ENCODE measurements at regions not wholly inside any gene's neighbourhood (a gene's known extent, or its start where the extent isn't known, plus 50 kb on each side); places are given as distances from the start of the nearest gene placed in this dataset.

DNA sequence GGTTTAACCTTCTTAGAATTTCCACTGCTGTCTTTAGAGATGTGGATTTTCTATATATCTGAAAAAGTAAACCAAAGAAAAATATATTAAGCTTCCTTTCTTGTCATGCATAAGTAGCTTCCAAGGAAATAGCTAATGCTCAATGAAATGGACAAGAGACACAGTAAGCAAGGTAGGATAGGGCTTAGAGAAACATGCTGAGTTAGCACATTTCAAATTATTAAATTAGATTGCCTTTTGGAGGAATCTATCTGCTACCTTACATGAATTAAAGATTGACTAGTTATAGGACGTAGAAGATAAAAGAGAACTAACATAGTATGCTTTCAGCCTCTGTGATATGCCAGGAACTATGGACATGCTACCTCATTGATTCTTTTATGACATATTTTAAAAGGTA, 824.6 kb downstream of the TUSC7 start:
- in situ Hi-C loops (cut with MboI), result no loop called here
- FAIRE-seq (no peak), ATAC-seq (no peak), DNase-seq (ENCODE audit: extremely low read depth in 1 of 4, low spot score in 3 of 4) (no peak)
- H3K4me2 ChIP-seq (ENCODE audit: insufficient read depth, low read length), result no peak overlapping the region
- H3K36me3 ChIP-seq (ENCODE audit: control insufficient read depth, insufficient read depth, low read length), result no peaks in the 10 kb centered on the region
- no peak overlapping the region for H3K9ac ChIP-seq (ENCODE audit: insufficient read depth in 1 of 2, low read depth in 2 of 2, low read length in 2 of 2)
- H3K27ac ChIP-seq (ENCODE audit: extremely low read depth, low read depth, low read length), result no peak overlapping the region
- no peak overlapping the region for H3K4me3 ChIP-seq
- no peaks in the 10 kb centered on the region for H3K9me1 ChIP-seq (ENCODE audit: control insufficient read depth, insufficient read depth, low read length)
- 0% methylated on average over 1 of the region's 1 CpG for WGBS (ENCODE audit: insufficient coverage, low coverage, missing lambda C conversion rate)
- H2AFZ ChIP-seq (ENCODE audit: low read depth, low read length), result no peak overlapping the region
- BruUV-seq (replicated peaks), result no TSS peak
- intact Hi-C loops (cut with micrococcal nuclease), result no loop called here
- ChIA-PET CTCF (ENCODE audit: low intra/inter-chr PET ratio) (no interaction called here), POLR2A (no interaction called here)
- no peaks in the 10 kb centered on the region for H3K79me2 ChIP-seq (ENCODE audit: control insufficient read depth, insufficient read depth, low read length)
- no peaks in the 10 kb centered on the region for H4K20me1 ChIP-seq (replicated peaks; ENCODE audit: control insufficient read depth, insufficient read depth, low read length)
- no peaks in the 10 kb centered on the region for H3K27me3 ChIP-seq (ENCODE audit: control insufficient read depth in 2 of 2, insufficient read depth in 2 of 2, low read length in 2 of 2)
- no peaks in the 10 kb centered on the region for H3K4me1 ChIP-seq (replicated peaks in 1 of 2; ENCODE audit: control insufficient read depth in 2 of 2, insufficient read depth in 2 of 2, low read length in 2 of 2)
- no peaks in the 10 kb centered on the region for H3K9me3 ChIP-seq (replicated peaks; ENCODE audit: control insufficient read depth, insufficient read depth, low read depth, low read length)
- TF ChIP-seq SOX6 (IDR thresholded peaks at IDR 0.05), result no peak
- TF ChIP-seq ZBTB1 (CRISPR knock-in tag; IDR thresholded peaks at IDR 0.05; ENCODE audit: borderline replicate concordance, low read depth), result no peak
- TF ChIP-seq KHSRP (IDR thresholded peaks at IDR 0.05), result no peak
- no peak for TF ChIP-seq TOE1 (IDR thresholded peaks at IDR 0.05; ENCODE audit: borderline replicate concordance)
- no peak for TF ChIP-seq TOE1 (CRISPR knock-in tag; IDR thresholded peaks at IDR 0.05; ENCODE audit: borderline replicate concordance, low read depth)
- no peak for TF ChIP-seq TEAD2 (tag; IDR thresholded peaks at IDR 0.05)
- peak; percentile 77 for TF ChIP-seq MAFF (IDR thresholded peaks at IDR 0.05; ENCODE audit: low read length)
- TF ChIP-seq, protein P1, sequence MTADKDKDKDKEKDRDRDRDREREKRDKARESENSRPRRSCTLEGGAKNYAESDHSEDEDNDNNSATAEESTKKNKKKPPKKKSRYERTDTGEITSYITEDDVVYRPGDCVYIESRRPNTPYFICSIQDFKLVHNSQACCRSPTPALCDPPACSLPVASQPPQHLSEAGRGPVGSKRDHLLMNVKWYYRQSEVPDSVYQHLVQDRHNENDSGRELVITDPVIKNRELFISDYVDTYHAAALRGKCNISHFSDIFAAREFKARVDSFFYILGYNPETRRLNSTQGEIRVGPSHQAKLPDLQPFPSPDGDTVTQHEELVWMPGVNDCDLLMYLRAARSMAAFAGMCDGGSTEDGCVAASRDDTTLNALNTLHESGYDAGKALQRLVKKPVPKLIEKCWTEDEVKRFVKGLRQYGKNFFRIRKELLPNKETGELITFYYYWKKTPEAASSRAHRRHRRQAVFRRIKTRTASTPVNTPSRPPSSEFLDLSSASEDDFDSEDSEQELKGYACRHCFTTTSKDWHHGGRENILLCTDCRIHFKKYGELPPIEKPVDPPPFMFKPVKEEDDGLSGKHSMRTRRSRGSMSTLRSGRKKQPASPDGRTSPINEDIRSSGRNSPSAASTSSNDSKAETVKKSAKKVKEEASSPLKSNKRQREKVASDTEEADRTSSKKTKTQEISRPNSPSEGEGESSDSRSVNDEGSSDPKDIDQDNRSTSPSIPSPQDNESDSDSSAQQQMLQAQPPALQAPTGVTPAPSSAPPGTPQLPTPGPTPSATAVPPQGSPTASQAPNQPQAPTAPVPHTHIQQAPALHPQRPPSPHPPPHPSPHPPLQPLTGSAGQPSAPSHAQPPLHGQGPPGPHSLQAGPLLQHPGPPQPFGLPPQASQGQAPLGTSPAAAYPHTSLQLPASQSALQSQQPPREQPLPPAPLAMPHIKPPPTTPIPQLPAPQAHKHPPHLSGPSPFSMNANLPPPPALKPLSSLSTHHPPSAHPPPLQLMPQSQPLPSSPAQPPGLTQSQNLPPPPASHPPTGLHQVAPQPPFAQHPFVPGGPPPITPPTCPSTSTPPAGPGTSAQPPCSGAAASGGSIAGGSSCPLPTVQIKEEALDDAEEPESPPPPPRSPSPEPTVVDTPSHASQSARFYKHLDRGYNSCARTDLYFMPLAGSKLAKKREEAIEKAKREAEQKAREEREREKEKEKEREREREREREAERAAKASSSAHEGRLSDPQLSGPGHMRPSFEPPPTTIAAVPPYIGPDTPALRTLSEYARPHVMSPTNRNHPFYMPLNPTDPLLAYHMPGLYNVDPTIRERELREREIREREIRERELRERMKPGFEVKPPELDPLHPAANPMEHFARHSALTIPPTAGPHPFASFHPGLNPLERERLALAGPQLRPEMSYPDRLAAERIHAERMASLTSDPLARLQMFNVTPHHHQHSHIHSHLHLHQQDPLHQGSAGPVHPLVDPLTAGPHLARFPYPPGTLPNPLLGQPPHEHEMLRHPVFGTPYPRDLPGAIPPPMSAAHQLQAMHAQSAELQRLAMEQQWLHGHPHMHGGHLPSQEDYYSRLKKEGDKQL (CRISPR knock-in tag; IDR thresholded peaks at IDR 0.05; ENCODE audit: borderline replicate concordance), result no peak
- no peak for TF ChIP-seq MED1 (CRISPR knock-in tag; IDR thresholded peaks at IDR 0.05; ENCODE audit: borderline replicate concordance)
- TF ChIP-seq CEBPG (CRISPR knock-in tag; IDR thresholded peaks at IDR 0.05), result no peak
- no peak for TF ChIP-seq CEBPG (tag; conservative IDR thresholded peaks at IDR 0.05 in 1 of 2, IDR thresholded peaks at IDR 0.05 in 1 of 2)
- TF ChIP-seq ZNF316 (IDR thresholded peaks at IDR 0.05), result peak; percentile 67
- TF ChIP-seq, protein P2, sequence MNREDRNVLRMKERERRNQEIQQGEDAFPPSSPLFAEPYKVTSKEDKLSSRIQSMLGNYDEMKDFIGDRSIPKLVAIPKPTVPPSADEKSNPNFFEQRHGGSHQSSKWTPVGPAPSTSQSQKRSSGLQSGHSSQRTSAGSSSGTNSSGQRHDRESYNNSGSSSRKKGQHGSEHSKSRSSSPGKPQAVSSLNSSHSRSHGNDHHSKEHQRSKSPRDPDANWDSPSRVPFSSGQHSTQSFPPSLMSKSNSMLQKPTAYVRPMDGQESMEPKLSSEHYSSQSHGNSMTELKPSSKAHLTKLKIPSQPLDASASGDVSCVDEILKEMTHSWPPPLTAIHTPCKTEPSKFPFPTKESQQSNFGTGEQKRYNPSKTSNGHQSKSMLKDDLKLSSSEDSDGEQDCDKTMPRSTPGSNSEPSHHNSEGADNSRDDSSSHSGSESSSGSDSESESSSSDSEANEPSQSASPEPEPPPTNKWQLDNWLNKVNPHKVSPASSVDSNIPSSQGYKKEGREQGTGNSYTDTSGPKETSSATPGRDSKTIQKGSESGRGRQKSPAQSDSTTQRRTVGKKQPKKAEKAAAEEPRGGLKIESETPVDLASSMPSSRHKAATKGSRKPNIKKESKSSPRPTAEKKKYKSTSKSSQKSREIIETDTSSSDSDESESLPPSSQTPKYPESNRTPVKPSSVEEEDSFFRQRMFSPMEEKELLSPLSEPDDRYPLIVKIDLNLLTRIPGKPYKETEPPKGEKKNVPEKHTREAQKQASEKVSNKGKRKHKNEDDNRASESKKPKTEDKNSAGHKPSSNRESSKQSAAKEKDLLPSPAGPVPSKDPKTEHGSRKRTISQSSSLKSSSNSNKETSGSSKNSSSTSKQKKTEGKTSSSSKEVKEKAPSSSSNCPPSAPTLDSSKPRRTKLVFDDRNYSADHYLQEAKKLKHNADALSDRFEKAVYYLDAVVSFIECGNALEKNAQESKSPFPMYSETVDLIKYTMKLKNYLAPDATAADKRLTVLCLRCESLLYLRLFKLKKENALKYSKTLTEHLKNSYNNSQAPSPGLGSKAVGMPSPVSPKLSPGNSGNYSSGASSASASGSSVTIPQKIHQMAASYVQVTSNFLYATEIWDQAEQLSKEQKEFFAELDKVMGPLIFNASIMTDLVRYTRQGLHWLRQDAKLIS (CRISPR knock-in tag; IDR thresholded peaks at IDR 0.05), result no peak
- 0 out of 2 replicates have a peak, but pooled peaks have one; percentile 35 for TF ChIP-seq C11orf30 (IDR thresholded peaks at IDR 0.05; ENCODE audit: low read depth)
- no peak for TF ChIP-seq ZKSCAN1 (IDR thresholded peaks at IDR 0.05; ENCODE audit: low read depth, low read length)
- no peak for TF ChIP-seq ZNF586 (CRISPR knock-in tag; conservative IDR thresholded peaks at IDR 0.05)
- peak; percentile 82 for TF ChIP-seq MAFK (IDR thresholded peaks at IDR 0.05; ENCODE audit: low read length)

Measured in K562 (cell line).